Fibroblast of the aortic adventitia (primary cell): ENCODE measurements at regions not wholly inside any gene's neighbourhood (a gene's known extent, or its start where the extent isn't known, plus 50 kb on each side); places are given as distances from the start of the nearest gene placed in this dataset.
A peak's percentile ranks its signal among the peaks of the same experiment; 100 is the strongest.

Experiments used
- DNase-seq: peaks from one replicate; pipeline ENCODE4 v3.0.0-alpha.2; 2010; ENCODE audit warnings: low read depth
- H3K4me3 ChIP-seq: 2 replicates; pipeline ENCODE4 v1.5.1; 2011; ENCODE audit warnings: low read depth, mild to moderate bottlenecking, control low read depth, low read length, moderate library complexity
- TF ChIP-seq, protein P1 (sequence below): IDR thresholded peaks from 2 replicates; pipeline ENCODE4 v1.5.1; 2011; ENCODE audit warnings: mild to moderate bottlenecking, low read length, control low read depth, inconsistent platforms; ENCODE audit not compliant: insufficient read depth

DNA sequence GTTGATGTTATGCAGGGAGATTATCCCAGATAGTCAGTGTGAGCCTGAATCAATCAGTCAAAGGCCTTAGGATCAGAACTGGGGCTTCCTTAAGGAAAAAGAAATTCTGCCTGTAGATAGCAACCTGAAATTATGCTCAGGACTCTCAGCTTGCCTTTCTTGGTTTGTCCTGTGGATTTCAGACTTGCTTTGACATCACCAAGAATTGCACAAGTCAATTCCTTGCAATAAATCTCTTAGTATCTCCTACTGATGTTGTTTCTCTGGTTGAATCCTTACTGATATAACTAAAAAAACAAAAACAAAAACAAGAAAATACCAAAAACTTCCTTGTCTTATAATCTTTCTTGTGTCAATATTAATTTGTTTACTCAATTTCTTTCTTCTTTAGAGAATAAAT lies 258.9 kb upstream of the TCF21 start:
- no peak for DNase-seq
- TF ChIP-seq, protein P1, sequence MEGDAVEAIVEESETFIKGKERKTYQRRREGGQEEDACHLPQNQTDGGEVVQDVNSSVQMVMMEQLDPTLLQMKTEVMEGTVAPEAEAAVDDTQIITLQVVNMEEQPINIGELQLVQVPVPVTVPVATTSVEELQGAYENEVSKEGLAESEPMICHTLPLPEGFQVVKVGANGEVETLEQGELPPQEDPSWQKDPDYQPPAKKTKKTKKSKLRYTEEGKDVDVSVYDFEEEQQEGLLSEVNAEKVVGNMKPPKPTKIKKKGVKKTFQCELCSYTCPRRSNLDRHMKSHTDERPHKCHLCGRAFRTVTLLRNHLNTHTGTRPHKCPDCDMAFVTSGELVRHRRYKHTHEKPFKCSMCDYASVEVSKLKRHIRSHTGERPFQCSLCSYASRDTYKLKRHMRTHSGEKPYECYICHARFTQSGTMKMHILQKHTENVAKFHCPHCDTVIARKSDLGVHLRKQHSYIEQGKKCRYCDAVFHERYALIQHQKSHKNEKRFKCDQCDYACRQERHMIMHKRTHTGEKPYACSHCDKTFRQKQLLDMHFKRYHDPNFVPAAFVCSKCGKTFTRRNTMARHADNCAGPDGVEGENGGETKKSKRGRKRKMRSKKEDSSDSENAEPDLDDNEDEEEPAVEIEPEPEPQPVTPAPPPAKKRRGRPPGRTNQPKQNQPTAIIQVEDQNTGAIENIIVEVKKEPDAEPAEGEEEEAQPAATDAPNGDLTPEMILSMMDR = no peak
- H3K4me3 ChIP-seq = no peak overlapping the region

DNA sequence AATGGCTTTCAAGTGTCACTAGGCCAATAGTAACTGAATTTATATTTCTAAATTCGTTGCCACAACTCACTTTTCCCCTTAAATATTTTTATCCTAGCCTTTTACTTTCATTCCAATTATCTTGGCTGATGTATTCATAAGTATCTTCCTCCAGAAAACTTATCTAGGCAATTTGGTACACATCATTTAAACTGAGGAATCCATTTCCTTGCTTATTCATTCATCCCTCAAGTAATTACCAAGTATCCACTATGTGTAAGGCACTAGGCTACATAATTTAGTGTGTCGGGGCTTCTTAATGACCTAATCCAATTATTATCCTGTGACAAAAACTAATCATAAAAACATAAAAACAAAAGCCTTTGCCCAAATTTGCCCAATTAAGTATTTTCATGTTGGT lies 258.3 kb upstream of the TCF21 start:
- TF ChIP-seq, protein P1 = no peak
- DNase-seq = no peak
- no peak overlapping the region for H3K4me3 ChIP-seq

DNA sequence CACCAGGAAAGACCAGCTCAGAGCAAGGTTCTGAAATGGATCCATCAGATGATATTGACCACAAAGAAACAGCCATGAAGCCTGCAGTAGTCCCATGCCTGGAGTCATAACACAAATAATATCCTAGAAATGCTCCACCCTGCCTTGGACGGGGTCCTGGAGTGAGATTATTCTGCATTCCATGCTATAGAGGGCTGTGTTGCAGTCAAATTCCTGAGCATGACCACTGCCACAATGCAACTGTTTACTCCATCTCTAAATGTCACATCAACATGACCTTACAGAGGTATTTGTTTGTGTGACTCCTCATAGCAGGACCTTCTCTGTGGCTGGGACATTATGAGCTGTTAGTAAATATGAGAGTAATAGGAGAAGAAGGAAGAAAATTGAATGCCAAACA lies 257.5 kb upstream of the TCF21 start:
- TF ChIP-seq, protein P1 = peak; percentile 25
- peak; percentile 62 for DNase-seq
- H3K4me3 ChIP-seq = no peak overlapping the region

DNA sequence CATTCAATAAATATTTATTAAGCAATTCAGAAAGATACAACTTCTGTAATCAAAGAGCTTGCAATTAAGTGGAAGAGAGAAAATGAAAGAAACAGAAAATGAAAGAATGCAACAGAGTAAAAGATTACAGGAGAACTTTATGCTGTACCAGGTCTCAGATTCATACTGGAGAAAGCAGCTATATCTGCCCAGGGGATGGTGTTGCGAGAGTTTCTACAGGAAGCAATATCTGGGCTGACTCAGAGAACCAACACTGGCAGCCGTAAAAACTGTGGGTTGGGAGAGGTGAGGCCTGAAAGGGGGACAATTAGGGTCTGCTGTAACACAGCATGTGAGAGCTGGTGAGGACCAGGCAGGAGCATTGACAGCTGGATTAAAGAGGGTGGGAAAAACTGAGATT lies 256.7 kb upstream of the TCF21 start:
- TF ChIP-seq, protein P1 = no peak
- DNase-seq = peak; percentile 68
- H3K4me3 ChIP-seq = no peak overlapping the region

DNA sequence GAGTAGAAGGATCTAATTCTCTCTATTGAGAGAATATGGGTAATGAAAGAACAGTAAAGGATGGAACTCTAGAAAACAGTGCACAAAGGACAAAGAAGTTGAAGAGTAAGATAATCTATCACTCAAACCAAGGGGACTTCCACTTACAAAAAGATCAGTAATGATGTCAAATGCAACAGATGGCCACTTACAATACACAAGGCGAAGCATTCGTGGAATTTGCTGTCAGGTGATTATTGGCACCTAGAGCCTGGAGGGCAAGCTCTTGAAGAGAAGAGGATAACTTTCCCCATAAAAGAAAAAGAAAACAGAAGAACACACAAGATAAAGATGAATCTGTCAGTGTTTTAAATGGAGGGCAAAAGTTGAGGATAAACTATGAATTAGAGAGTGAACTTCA lies 256.0 kb upstream of the TCF21 start:
- TF ChIP-seq, protein P1 = no peak
- no peak for DNase-seq
- H3K4me3 ChIP-seq = no peak overlapping the region

DNA sequence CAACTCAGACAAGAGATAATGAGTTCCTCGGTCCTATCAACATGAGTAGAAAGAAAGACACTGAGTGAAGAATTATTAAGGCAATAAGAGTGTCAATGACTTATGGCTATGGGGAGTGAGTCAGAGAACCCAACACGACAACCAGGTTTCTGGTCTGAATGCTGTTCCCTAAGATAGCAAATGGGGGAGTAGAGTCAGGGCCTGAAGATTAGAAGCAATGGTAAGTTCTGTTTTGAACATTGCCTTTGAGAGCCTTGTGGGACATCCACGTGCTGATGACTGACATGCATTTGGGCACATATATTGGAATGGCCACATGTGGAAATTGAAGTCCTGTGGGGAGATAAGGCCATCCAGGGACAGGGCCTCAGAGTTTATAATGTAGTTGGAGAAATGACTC lies 254.4 kb upstream of the TCF21 start:
- no peak for DNase-seq
- TF ChIP-seq, protein P1 = no peak
- no peak overlapping the region for H3K4me3 ChIP-seq

DNA sequence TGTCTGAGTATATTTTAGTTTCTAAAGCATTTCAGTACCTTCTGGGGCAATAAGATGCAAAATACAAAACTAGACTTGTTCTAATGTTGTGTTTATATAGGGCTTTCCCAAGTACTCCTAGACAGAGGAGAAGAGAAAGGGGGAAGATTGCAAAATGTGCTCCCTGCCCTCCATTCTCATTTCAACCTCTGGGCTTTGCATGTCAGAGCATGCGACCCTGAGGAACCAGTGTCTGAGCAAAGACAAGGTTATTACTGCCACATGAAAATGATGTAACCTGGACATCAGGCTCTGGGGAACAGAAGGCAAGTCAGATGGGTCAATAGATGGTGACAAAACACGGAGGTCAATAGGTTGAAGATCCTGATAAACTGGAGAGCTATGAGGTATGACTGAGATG lies 253.5 kb upstream of the TCF21 start:
- H3K4me3 ChIP-seq = no peak overlapping the region
- TF ChIP-seq, protein P1 = no peak
- no peak for DNase-seq
